ENCODE measurements at regions not wholly inside any gene's neighbourhood (a gene's known extent, or its start where the extent isn't known, plus 50 kb on each side); places are given as distances from the start of the nearest gene placed in this dataset.
"Not testable (repeated sequence)": the region's sequence is repeated elsewhere in the genome, so short reads cannot be mapped to it uniquely, and the experiment has no call there.

DNA sequence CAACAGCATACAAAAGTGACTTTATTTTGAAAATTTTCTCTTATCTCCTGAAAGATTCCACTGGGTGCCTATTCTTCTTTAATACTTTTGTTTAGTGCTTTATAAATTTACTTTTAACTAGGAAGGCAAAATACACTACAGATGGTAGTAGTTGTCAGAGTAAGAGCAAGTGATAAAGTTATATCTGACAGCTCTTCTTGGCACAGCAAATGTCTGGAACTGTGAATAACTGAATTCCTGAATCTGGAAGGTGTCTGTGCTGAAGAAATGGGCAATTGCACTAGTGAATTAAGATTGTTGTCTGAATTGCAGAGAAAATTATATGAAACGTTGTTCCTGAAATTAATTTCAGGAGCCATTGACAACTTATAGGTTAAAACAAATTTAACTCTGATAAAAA is 213.8 kb upstream of the CBLB start:
- no peak for DNase-seq

DNA sequence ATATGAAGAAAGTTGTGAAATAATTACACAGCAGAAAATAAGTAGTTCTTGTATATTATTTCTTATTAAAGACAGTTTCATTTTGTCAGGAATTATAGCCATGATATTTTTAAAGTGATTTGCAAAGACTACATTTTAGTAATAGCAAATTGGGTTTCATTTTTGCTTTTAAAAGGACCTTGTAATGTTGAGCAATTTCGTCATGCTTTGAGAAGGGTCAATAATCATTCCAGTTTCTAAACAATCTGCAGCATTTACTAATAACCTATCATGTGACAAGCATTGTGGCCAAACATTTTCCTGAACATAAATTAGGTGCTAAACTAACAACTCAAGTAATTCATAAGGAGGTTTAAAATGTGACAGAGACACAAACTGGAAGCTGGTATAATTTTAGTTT is 214.4 kb upstream of the CBLB start:
- no peak for DNase-seq

DNA sequence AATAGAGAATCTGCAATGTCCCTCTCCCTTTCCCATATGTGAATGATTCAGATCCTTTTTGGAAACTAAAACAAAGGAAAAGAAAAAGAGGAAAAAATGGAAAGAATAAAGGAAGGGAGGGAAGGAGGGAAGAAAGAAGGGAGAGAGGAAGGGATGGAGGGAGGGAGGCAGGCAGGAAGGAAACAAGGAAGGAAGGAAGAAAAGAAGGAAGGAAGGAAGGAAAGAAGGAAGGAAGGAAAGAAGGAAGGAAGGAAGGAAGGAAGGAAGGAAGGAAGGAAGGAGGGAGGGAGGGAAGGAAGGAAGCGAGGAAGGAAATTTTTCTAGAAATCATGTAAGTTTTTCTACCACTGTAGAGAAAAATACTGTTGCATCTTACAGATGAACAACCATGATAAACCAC is 215.0 kb upstream of the CBLB start:
- no peak for DNase-seq

DNA sequence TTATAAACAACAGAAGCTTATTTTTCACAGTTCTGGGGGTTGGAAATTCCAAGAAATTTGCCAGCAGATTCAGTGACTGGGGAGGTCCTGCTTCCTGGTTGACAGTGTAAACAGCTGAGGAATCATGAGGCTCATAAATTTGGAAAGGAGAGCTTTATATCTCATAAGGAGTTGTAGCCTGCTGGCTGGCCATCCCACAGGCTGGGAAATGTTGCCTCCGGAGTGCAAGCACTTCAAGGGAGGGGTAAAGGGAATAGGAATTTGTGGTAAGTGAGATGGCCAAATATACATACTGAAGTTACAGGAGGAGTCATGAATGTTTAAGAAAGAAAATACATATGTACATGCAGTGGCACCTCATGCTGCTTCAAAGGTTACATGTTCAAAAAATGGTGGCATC is 217.2 kb upstream of the CBLB start:
- DNase-seq = no peak

DNA sequence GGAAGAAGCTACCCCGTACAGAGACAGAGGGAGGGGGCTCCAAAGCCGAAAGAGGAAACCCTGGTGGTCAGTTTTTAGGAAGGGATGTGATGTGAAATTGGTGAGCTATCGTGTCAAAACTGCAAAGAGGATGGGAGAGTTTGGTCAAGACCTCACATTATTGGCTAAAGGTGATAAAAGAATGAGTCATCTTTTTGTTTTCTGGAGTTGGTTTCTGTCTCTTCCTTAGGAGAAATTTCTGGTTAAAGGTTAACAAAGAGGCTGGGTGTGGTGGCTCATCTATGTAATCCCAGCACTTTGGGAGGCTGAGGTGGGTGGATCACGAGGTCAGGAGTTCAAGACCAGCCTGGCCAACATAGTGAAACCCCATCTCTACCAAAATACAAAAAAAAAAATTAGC is 217.8 kb upstream of the CBLB start:
- DNase-seq = no peak

DNA sequence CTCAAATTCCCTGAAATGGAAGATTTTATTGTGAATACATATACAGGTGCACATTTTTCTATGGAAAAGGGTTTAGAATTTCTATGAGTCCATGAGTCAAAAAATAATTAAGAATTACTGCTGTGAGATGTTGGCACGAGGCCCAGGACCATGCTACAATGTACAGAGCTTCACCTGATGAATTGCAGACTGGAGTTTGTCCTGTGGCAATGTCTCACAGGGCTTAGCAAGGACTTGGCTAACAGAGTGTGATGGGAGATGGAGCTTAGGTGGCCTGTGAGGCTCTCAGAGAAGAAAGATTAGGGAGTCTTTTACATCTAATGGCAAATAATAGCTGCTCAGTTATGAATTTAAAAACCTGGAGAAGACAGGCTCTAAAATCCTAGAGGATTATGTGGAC is 219.5 kb upstream of the CBLB start:
- DNase-seq = no peak

DNA sequence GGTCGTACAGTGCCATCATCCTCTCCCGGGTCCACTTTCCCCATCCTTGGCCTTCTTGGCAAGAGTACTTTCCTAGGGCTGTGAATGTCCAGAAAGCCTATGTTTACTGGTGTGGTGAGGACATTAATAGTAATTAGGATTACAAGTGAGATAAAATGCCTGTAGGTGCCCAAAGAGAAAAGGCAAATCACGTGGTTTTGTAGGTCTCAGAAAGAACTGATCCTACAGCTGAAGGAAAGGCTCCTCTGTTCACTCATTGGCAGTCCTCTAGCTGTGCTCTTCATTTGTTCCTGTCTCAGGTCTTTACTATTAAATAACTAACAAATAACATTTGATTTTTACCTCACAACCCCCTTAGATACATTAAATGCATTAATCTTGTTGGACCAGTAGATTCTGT is 220.1 kb upstream of the CBLB start:
- no peak for DNase-seq

DNA sequence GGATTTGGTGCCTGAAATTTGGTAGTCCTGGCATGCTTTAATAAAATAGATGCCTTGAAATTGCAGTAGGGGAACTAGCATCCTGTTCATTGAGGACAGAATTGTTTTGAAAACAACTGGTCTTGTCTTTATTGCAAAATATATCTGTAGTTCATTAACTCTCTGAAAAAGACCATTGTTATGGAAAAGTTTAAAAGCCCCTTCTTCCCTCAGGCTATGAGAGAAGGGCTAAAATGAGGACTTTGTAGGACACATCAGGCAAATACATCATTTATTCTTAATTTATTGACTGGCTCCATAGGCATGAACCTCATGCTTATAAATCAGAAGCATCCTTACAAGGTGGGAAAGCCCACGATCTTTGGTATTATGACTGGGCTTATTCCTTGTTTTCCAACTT is 221.0 kb upstream of the CBLB start:
- DNase-seq = no peak

DNA sequence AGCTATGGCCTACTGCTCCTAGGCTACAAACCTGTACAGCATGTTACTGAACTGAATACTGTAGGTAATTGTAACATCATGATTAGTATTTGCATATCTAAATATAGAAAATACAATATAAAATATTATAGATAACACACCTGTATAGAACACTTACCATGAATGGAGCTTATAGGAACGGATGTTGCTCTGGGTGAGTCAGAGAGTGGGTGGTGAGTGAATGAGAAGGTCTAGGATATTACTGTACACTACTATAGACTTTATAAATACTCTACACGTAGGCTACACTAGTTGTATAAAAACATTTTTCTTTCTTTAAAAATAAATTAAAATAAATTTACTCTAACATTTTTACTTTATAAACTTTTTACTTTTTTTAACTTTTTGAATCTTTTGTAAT is 224.0 kb upstream of the CBLB start:
- no peak for DNase-seq

DNA sequence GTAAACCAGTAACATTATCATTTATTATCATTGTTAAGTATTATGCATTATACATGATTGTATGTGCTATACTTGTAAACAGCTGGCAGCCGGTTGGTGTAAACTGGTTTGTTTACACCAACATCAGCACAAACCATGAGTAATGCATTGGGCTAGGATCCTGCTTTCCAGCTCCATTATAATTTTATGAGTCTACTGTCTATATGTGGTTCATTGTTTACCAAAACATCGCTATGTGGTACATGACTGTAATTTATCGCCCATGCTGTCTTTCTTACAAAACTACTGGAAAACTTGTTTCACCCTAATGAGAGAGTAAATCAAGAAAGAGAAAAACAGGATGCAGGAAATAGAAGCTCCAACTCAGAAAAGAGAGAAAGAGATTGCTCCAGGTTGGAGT is 224.8 kb upstream of the CBLB start:
- no peak for DNase-seq

DNA sequence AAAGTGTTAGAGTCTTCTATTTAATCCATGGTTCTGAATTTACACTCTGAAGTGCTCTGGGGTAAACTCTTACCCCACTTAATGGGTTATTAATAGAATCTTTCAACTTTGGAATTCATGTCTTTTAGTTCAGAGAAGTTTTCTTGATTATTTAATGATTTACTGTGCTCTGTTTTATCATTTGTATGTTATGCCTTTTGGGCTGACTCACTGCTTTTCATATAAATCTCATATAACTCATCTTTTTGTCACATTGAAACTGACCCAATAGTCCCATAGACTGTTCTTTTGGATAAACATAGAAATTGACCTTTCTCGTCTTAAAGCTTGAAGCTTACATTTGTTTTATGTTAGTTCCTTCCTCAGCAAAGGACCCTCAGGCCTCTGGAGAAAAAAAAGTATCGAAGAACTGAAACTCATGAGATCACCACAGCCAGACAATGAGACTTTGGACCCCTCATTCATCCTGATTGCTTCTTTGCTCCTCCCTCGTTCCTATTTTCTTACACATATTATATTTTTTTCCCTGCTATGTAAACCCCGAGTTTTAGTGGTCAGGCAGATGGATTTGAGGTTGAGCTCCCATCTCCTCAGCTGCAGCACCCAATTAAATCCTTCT is 229.1 kb upstream of the CBLB start:
- DNase-seq = no peak

DNA sequence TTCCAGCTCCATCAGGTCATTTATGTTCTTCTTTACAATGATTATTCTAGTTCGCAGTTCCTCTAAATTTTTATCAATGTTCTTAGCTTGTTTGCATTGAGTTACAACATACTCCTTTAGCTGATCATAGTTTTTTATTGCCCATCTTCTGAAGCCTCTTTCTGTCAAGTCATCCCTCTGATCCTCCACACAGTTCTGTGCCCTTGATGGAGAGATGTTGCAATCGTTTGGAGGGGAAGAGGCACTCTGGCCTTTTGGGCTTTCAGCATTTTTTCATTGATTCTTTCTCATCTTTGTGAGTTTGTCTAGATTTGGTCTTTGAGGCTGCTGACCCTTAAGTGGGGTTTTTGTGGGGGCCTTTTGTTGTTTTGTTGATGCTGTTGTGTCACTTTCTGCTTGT is 234.6 kb upstream of the CBLB start:
- DNase-seq = no peak

DNA sequence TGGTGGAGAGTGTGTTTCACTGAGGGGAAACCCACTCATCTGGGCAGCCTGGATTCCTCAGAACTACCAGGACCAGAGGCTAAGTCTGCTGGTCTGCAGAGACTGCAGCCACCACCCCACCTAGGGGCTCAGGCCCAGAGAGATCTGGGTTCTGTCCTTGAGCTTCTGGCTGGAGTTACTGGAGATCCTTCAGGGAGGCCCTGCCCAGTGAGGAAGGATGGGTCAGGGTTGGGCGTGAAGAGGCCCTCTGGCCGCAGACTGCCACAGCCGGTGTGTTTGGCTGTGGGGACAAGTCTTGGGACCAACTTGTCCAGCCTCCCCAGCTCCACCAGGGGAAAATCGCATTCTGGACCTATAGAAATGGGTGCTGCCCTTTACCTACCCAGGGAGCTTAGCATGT is 235.3 kb upstream of the CBLB start:
- DNase-seq = no peak

DNA sequence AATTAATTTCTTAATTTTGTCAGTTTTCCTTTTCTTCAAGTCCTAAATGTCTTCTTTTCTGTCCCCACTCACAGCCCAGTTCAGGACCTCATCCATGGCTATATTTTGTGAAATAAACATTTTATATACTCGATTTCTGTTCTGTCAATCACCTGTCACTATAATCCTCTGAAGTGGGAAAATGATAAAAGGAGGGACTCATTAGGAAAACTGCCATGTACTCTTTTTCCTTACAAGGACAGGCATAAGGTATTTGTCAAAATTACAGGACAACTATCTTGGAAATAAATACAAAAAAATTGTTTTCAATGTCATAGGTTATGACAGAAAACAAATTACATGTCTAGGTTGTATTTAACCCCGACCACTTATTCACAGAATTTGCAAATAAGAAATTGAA is 240.1 kb upstream of the CBLB start:
- DNase-seq = no peak

DNA sequence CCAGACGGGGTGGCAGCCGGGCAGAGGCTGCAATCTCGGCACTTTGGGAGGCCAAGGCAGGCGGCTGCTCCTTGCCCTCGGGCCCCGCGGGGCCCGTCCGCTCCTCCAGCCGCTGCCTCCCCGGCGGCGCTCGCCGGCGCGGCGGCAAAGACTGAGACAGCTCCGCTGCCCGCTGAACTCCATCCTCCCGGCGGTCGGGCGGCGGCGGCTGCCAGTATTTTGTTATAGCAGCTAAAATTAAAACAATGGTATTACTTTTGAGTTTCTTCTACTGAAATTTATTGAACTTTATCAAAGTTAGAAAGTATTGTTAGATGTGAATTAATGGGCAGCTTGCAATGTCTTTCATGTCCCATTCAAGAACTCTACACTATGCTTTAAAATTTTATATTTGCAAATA is 243.7 kb upstream of the CBLB start:
- DNase-seq = not testable (repeated sequence)

DNA sequence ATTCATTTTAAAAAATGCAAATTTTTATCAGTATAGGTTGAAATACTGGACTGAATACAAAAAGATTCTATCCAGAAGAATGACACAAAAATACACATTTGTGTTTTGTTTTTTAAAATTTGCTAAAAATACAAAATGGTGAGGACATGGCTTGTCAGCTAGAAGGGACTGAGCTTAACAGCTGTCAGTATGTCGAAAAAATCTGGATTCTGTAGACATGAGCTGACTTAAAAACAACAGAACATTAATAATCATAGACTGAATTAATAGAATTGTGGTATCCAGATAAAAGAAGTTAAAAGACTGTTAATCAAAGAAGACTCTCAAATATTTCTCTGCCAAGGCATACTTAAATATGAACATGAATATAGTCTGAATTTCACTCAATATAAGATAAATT is 244.9 kb upstream of the CBLB start:
- DNase-seq = no peak

DNA sequence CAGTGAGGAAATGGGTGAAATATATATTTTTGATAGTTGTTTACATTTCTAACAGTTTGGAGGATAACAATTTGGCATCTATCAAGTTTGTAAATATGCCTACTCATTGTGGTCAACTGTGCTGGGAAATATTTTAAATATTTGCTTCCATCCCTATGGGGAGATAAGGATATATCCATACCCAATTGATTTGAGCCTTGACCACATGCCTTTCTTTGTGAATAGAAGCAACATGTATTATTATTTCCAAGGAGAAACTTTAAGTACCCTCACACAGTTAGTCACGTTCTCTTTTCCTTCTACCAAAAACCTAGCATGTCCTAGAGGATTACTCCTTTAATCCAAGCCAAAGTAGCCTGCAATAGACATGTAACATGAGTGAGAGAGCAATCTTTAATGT is 245.4 kb upstream of the CBLB start:
- no peak for DNase-seq

DNA sequence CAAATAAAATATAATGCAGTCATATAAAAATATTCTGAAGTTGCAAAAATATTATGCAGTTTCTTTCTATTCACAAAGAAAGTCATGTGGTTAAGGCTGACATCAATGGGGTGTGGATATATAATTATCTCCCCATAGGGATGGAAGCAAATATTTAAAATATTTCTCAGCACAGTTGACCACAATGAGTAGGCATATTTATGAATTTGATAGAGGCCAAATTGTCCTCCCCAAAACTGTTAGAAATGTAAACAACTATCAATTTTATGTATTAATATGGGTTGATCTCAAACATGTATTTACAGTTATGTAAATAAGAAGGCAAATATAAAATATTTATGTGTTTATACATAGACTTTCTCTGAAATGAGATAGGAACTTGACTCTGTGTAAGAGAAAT is 246.0 kb upstream of the CBLB start:
- DNase-seq = no peak

DNA sequence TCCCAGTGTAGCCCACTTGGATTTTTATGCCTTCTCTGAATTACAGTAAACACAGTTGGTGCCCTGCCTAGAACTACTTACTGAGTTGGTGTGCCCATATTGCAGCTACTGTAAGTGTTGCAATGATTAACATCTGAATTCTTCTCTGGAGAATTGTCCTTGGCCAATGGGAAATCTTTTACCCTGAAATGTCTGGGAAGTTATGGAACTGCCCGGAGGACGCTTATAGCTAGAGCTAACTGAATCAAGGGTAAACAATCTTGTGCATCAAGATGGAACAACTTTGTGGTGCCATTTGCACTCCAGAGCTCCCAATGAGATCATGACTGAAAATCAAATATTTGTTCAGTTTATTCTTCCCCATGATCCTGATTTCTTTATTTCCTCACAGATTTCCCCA is 246.7 kb upstream of the CBLB start:
- DNase-seq = no peak

DNA sequence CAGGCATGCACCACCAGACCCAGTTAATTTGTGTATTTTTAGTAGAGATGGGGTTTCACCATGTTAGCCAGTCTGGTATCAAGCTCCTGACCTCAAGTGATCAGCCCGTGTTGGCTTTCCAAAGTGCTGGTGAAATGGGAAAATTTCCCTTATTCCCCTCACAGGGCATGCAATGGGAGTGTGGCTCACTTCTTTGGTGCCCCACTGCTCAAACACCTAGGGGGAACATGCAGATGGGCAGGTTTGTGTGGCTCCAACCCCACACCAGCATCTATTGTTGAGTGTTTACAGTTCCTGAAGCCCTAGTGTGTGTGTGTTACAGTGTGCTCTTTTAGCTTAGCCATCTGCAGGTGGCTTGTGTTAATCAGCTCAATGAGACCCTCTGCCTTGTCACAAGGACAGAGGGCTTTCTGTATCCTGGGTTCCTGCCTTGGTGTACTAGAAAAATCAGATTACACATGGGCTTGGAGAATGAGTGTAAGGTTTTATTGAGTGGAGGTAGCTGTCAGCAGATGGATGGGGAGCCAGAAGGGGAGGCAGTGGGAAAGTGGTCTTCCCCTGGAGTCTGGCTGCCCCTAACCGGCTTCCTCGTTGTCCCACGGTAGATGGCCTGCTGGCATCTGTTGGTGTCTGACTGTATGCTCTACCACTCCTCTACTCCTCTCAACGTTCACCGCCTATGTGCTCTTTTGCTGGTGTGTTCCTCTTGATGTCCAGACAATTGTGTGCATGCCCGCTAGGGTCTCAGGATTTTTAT is 248.1 kb upstream of the CBLB start:
- no peak for DNase-seq

DNA sequence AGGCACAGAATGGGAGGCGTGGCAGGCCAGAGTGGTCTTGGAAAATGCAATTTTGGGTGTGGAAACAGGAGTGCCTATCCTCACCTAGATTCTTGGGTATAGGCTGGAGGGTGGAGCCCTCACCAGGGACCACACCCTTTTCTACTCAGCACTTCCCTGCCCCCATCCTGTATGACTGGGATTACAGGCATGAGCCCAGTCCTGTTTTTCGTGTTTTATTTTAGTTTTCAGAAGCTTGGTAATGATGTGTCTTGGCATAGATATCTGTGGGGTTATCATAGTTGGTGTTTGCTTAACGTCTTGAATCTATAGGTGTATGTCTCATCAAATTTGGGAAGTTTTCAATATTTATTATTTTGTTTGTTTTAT is 248.7 kb upstream of the CBLB start:
- DNase-seq = no peak

DNA sequence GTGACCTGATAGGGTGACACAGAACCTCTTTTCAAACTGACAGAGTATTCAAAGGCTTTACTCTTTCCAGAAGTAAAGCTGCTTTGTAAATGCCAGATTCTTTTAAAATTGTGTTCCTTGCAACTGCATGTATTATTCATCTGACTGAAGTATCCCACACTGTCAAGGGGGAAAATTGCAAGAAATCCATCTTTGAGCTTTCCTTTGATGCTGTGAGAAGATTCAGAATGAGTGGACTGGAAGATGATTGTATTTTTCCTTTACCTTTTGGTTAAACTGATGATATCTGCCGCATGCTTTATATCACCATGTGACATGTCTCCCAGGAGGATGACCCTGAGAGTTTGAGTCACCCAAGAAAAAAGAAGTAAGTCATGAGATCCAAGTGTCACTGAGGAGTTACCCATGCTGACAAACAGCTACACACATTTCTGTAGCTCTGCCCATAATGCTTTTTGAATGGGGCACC is 250.8 kb upstream of the CBLB start:
- no peak for DNase-seq

DNA sequence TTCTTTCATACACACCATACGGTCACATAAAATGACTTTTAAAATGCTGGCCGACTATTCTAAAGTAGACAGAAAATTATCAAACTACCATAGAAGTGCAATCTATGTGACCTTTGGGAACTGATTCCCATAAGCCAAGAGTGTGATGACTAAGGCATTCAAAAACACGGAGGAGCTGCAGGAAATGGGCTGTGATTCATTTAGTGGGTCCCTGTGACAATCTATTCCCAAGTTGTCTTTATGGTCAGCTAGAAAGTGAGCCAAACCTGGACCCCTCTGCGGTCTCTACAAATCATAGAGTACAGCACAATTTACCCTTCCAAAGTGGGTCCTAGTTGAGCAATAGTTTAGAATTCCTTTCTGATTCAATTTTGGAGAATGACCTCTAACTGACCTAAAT is 251.5 kb upstream of the CBLB start:
- DNase-seq = no peak

DNA sequence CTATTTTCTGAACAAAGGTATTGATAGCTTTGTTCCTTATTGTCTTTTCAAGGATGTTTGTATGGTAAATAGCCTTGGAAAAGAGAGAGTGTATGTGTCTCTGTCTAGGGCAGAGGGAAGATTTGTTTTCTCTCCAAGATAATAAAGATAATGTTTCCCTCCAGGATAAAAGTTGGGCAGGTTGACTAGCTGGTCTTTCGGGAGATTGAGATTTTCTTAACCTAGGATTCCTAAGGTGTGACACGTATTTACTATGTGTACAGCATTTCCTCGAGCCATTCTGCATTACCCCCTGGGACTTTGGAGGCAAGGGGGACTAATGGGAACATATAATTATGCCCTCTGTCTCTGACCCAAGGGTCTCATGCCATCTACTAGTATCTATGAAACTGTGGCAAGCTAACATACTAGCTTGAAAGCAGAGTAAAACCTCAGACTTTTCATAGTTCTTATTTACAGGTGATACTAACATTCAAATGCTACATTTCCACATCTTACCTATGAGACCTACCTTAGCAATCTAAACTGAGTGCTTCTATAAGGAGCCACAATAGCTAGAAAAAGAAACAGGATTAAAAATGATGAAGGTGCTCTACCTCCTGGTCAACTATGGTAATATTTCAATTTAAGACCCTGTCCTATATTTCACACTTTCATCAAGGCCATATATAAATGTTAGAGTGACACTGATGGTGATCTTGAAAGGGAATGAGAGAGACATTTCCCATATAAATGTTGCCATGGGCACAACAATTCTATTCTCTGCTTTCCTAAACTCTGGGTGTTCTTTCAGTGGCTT is 252.9 kb upstream of the CBLB start:
- no peak for DNase-seq

Measured in T-helper 2 cell (primary cell).